ENCODE measurements at regions not wholly inside any gene's neighbourhood (a gene's known extent, or its start where the extent isn't known, plus 50 kb on each side); places are given as distances from the start of the nearest gene placed in this dataset.
"Not testable (repeated sequence)": the region's sequence is repeated elsewhere in the genome, so short reads cannot be mapped to it uniquely, and the experiment has no call there.

GRCh38 chr5:124105326-124105725, 593.3 kb downstream of the CSNK1G3 start:
- H3K4me3 ChIP-seq (ENCODE audit: low read length), result no peak overlapping the region
- no peak for DNase-seq (ENCODE audit: low read depth, low spot score)

DNA sequence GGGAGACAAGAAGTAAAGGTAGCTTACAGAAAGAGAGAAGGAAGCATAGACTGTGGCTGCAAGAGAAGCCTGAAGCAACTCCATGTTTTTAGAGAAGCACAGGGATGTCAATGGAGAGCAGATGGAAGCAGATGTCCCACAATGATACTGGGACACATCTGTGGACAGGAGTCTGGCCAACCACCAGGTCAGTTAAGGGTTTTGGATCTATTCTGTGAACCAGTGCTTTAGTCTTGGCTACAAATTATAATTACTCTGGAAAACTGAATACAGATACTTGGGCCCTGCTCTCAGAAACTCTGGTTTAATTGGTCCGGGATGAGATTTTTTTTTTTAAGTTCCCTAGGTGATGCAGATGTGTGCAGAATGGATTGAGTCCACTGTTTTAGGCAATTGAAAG, 592.8 kb downstream of the CSNK1G3 start:
- DNase-seq (ENCODE audit: low read depth, low spot score), result no peak

GRCh38 chr5:124104344-124104743, 592.4 kb downstream of the CSNK1G3 start:
- H3K4me3 ChIP-seq (ENCODE audit: low read length), result no peak overlapping the region
- DNase-seq (ENCODE audit: low read depth, low spot score), result no peak

More for the DNA sequence above, 592.8 kb downstream of the CSNK1G3 start:
- no peak overlapping the region for H3K4me3 ChIP-seq (ENCODE audit: low read length)

DNA sequence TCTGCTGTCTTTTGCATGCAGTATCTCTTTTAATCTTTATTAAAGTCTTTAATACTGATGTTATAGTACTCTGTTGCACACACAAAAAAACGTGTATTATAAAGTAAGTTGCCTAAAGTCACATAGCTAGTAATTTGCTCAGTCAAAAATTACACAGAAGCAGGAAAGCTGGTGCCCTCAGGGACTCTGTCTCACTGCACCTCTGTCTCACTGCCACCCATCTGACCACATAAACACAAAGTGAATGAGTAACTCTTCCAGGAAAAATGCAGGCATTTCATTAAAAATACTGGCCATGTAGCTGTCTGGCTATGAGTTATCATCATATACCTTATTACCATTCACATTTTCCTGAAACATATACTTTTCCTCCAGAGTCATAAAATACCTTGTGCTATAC, 591.7 kb downstream of the CSNK1G3 start:
- H3K4me3 ChIP-seq (ENCODE audit: low read length), result no peak overlapping the region
- no peak for DNase-seq (ENCODE audit: low read depth, low spot score)

- DNase-seq (ENCODE audit: low read depth, low spot score), result not testable (repeated sequence)
These were observed 591.1 kb downstream of the CSNK1G3 start for GRCh38 chr5:124103056-124103455.

DNA sequence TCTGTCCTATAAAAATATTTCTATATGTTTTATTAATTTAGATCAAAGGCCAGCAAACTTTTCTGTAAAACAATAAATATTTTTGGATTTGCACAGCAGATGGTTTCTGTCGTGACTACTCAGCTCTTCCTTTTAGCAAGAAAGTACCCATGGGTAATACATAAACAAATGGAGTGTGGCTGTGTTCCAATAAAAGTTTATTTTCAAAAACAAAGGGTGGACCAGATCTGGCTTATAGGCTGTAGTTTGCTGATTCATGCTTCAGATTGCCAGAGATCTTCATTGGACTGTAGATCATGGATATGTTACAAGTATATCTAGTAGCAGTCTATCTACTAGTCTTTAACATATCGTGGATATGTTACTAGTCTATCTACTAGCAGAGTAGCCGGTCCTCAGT, 590.5 kb downstream of the CSNK1G3 start:
- DNase-seq (ENCODE audit: low read depth, low spot score), result no peak
- no peak overlapping the region for H3K4me3 ChIP-seq (ENCODE audit: low read length)

More at GRCh38 chr5:124103056-124103455, 591.1 kb downstream of the CSNK1G3 start:
- H3K4me3 ChIP-seq (ENCODE audit: low read length), result not testable (repeated sequence)

- no peak for DNase-seq (ENCODE audit: low read depth, low spot score)
- no peak overlapping the region for H3K4me3 ChIP-seq (ENCODE audit: low read length)
These were observed 581.7 kb downstream of the CSNK1G3 start for GRCh38 chr5:124093658-124094057.

- DNase-seq (ENCODE audit: low read depth, low spot score), result no peak
- H3K4me3 ChIP-seq (ENCODE audit: low read length), result no peak overlapping the region
These were observed 578.1 kb downstream of the CSNK1G3 start for GRCh38 chr5:124090115-124090514.

- no peak overlapping the region for H3K4me3 ChIP-seq (ENCODE audit: low read length)
- no peak for DNase-seq (ENCODE audit: low read depth, low spot score)
These were observed 577.6 kb downstream of the CSNK1G3 start for GRCh38 chr5:124089578-124089977.

GRCh38 chr5:124088289-124089032, 576.5 kb downstream of the CSNK1G3 start:
- H3K4me3 ChIP-seq (ENCODE audit: low read length), result no peak overlapping the region
- DNase-seq (ENCODE audit: low read depth, low spot score), result no peak

GRCh38 chr5:124087752-124088151, 575.8 kb downstream of the CSNK1G3 start:
- H3K4me3 ChIP-seq (ENCODE audit: low read length), result no peak overlapping the region

DNA sequence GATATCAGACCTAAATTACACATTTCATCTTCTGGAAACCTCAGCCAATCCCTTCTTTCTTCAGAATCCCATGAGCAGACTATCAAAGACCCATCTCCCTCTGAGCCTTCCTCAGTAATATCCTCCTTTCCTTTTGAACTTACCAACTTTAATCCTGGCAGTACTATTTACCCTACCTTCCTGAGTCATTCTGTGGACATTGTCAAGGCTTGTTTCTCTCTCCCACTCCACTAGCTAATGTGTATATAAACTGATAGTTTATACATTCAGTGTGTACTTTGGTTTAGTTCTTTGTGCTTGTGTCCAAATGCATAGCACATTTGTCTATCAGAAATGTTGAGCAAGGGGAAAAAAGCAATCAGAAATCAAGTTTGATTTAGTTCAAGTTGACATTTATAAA, 568.3 kb downstream of the CSNK1G3 start:
- DNase-seq (ENCODE audit: low read depth, low spot score), result no peak
- no peak overlapping the region for H3K4me3 ChIP-seq (ENCODE audit: low read length)

More at GRCh38 chr5:124087752-124088151, 575.8 kb downstream of the CSNK1G3 start:
- DNase-seq (ENCODE audit: low read depth, low spot score), result no peak

GRCh38 chr5:124079062-124079461, 567.1 kb downstream of the CSNK1G3 start:
- no peak overlapping the region for H3K4me3 ChIP-seq (ENCODE audit: low read length)
- no peak for DNase-seq (ENCODE audit: low read depth, low spot score)

DNA sequence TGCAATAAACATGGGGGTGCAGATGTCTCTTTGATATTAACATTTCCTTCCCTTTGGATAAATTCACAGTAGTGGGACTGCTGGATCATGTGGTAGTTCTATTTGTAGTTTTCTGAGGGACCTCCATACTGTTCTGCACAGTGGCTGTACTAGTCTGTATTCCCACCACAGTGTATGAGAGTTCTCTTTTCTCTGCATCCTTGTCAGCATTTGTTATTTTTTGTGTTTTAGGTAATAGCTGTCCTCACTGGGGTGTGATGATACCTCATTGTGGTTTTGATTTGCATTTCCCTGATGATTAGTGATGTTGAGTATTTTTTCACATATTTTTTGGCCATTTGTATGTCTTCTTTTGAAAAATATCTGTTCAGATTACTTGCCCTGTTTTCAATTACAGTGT, 562.5 kb downstream of the CSNK1G3 start:
- no peak overlapping the region for H3K4me3 ChIP-seq (ENCODE audit: low read length)
- DNase-seq (ENCODE audit: low read depth, low spot score), result no peak

DNA sequence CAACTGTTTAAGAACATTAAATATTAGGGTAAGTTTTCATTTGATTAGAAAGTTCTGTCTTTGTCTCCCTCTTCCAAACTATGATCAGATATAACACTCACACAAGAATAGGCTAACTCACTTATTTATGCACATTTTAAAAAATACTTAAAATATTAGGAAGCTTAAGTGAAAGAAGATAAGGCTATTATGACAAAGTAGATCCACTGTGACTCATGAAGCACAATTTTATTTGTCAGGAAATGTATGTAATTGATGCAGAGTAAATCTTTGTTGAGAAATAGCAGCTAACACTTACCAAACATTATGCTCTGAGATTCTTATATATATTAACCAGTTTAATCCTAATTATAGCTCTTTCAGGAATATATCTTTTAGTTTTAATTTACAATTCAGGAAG, 560.6 kb downstream of the CSNK1G3 start:
- H3K4me3 ChIP-seq (ENCODE audit: low read length), result no peak overlapping the region
- DNase-seq (ENCODE audit: low read depth, low spot score), result no peak

DNA sequence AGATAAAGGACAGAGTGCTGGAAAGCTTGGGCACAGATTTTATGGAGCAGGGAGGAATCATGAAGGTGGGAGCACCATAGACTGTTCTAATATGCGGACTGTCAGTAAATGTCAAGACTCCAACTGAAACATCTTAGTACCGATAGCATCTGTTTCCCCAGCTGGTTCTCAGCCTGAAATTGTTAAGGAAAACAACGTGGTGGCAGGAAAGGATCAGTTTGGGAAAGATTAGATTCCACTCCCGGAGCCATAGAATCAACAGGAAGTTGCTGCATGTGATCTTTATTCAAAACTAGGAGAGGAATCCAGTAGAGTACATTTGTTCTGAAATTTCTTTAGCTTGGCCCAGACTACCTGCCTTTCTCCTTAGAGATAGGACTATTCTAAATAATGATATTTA, 559.1 kb downstream of the CSNK1G3 start:
- no peak overlapping the region for H3K4me3 ChIP-seq (ENCODE audit: low read length)
- no peak for DNase-seq (ENCODE audit: low read depth, low spot score)

DNA sequence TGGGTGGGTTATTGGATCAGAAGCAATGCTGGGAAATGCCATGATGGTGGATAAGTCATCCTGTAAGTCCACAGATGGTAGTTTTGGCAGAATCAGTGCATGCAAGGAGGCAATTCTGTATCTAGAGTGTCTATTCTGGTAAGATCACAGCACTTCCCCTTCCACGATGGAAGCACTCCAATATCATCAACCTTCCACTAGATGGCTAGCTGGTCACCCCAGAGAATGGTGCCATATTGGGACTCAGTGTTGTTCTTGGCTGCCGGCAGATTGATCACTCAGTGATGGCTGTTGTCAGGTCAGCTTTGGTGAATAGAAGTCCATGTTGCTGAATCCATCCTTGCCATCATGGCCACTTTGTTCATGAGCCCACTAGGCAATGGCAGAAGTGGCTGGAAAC, 553.5 kb downstream of the CSNK1G3 start:
- no peak overlapping the region for H3K4me3 ChIP-seq (ENCODE audit: low read length)
- DNase-seq (ENCODE audit: low read depth, low spot score), result no peak

- no peak for DNase-seq (ENCODE audit: low read depth, low spot score)
- H3K4me3 ChIP-seq (ENCODE audit: low read length), result no peak overlapping the region
These were observed 553.0 kb downstream of the CSNK1G3 start for GRCh38 chr5:124064956-124065355.

DNA sequence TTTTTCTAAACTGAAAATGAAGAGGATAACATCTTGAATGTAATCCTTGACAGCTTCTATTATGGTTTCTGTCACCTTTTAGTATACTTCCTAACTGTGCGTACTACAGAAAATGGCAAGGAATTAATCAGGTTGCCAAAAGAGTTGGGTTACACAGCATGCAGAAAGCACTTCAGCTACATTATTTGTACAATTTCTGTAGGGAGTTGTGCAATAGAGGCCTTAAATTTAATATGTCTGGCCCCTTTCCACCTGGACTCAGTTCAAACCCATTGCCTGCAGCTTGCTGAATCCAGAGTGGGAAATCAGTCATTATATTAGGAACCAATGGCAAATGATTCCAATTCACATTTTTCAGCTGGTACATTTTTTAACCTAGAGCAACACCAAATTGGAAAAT, 549.7 kb downstream of the CSNK1G3 start:
- H3K4me3 ChIP-seq (ENCODE audit: low read length), result no peak overlapping the region
- no peak for DNase-seq (ENCODE audit: low read depth, low spot score)

- no peak for DNase-seq (ENCODE audit: low read depth, low spot score)
- no peak overlapping the region for H3K4me3 ChIP-seq (ENCODE audit: low read length)
These were observed 549.1 kb downstream of the CSNK1G3 start for GRCh38 chr5:124061068-124061430.

DNA sequence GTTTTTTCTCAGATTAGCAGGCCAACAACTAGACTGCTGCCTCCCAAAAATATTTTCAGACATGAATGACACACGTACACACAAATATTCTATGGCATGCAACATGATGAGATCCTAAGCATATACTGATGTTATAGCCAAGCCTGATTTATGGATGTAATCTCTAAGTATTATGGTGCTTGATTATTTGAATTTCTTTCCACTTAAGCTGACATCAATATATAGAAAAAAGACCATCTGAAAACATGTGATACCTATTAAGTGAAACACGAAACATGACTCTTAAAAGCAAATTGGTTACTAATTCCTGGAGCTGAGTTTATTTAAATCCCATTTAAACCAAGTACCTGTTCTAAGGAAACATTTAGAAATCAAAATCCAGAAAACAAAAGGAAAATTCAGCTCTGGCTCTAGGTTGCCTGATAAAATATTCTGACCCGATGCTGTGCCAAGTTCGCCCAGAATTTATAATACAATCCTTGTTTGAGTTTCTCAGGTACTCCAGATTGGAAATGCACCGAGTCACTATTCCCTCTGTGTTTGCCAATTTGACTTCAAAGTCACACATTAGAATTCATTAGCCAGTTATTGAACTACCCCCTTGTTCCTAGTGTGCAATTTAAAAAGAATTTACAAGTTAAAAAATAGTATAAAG, 548.6 kb downstream of the CSNK1G3 start:
- H3K4me3 ChIP-seq (ENCODE audit: low read length), result no peak overlapping the region
- DNase-seq (ENCODE audit: low read depth, low spot score), result no peak
